GM13977 (cell line): ENCODE measurements at regions not wholly inside any gene's neighbourhood (a gene's known extent, or its start where the extent isn't known, plus 50 kb on each side); places are given as distances from the start of the nearest gene placed in this dataset.

Source experiments
- DNase-seq: peaks from one replicate; pipeline ENCODE4 v3.0.0; 2012; ENCODE audit warnings: low spot score
- CTCF ChIP-seq: IDR thresholded peaks from 2 replicates; pipeline ENCODE4 v1.5.1; 2012; ENCODE audit warnings: mild to moderate bottlenecking, control low read depth; ENCODE audit not compliant: insufficient read depth; ENCODE audit errors: extremely low read depth, missing control alignments
- in situ Hi-C: fragments of 300-500 bp; cut with MboI; formaldehyde crosslinking; loops from one replicate; pipeline ENCODE4 v1.12.0; 2022; ENCODE audit warnings: low sequenced_read_pairs, low pct_unique_long_range_greater_than_20kb, mixed read lengths, inconsistent platforms; ENCODE audit not compliant: unreplicated experiment

GRCh38 chr2:204315236-204315662 lies 230.0 kb upstream of the PARD3B start:
- TF ChIP-seq CTCF: no peak
- in situ Hi-C loops: no loop called here

DNA sequence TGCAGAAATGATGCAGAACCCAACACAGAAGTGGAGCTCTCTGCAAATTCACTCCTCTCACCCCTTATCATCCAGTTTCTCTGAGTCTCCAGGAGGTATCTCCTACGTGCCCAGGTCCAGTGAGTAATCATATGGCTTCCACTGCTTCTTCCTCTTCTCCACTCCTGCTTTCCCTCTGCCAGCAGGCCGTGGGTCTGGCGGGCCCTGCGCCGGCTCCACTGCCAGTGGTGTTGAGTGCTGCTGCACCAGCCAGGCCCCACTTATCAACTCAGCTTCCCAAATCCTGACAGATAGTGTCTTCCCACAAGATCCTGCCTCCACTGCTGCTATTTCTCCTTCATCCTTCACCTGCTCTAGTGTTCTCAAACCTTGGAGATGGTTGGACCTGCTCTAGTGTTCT lies 227.6 kb upstream of the PARD3B start:
- in situ Hi-C loops: no loop called here
- DNase-seq: no peak
- no peak for TF ChIP-seq CTCF

More at GRCh38 chr2:204315236-204315662, 230.0 kb upstream of the PARD3B start:
- no peak for DNase-seq

- in situ Hi-C loops: no loop called here
- TF ChIP-seq CTCF: no peak
- no peak for DNase-seq
Observed at GRCh38 chr2:204321027-204321800, 224.1 kb upstream of the PARD3B start.

DNA sequence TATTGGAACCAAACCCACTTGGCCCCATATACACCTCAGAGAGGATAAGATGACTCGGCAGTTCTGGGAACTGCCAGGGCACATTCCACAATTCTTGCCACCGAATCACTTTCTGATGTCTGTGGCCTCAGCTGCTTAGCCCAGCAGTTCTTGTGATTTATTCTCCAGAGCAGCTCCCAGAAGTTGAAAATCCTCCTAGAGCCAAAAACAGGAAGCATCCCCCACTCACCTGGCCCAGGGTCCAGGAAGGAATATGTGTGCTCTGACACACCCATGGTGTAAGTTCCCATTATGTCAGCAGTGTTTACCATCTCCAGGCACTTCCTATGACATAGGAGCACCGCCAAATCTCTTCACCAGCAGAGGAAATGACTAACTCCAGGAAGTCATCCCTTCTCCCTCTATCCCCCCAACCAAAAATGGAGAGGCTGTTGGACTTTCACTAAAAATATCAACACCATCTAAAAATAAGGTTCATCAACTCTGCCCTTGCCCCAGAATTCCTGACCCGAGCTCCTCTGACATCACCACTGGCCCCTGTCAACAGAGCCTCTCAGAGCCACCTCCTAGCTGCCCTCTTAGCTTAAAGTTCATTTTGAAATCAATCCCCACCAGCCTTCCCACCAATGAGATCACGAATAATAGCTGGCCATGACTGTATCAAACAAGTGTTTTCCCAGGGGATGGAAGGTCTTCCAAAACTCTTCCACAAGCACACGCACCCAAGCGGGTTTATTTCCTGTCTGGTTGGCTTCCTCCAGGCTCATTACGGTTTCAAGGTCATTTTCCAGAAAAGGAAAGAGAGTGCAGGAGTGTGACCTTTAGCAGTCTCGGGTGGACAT lies 223.1 kb upstream of the PARD3B start:
- DNase-seq: no peak
- no peak for TF ChIP-seq CTCF

DNA sequence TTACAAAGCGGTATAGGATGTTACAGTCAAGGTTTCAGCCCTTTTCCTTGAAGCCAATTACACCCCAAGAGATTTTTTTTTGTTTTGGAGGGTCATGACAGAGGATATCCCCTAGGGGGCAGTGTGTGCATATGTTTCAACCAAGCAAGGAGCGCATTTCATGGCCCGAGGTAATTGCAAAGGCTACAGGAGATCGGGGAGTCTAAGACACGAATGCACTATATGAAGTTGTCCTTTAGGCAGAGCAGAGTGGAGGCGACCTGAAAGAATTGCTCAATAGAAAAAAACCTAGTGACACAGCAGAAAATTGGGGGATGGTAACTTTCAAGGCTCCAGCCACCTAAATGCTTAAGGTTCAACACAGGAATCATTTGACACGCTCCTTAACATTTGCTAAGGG lies 219.8 kb upstream of the PARD3B start:
- TF ChIP-seq CTCF: peak; percentile 76
- in situ Hi-C loops: loop anchor here (25.0 kb wide), 1 partner anchor 362 kb away; no protein-coding TSS in a partner anchor
- peak; percentile 58 for DNase-seq

More for the DNA sequence above, 223.1 kb upstream of the PARD3B start:
- in situ Hi-C loops: no loop called here

DNA sequence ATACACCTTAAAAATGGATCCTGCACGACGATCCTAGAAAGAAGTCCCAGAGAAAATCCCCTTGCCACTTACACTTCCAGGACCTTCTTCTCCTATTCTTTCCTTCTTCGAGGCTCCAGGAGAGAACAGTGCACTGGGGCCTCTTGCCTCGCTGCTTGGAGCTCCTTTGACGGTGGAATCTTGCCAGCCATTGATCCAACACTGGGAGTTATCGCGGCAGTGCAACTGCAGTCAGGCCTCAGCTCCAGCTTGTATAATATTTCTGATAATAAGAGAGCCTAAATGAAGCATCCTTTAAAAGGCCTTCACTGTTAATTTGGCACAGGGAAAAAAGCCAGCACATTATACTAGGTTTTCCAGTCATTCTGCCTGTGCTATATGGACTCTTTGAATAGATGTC lies 216.9 kb upstream of the PARD3B start:
- no peak for DNase-seq
- no peak for TF ChIP-seq CTCF
- in situ Hi-C loops: loop anchor here (25.0 kb wide), 1 partner anchor 359 kb away; no protein-coding TSS in a partner anchor
